Glutamatergic neuron (in vitro differentiated cells): ENCODE measurements at regions not wholly inside any gene's neighbourhood (a gene's known extent, or its start where the extent isn't known, plus 50 kb on each side); places are given as distances from the start of the nearest gene placed in this dataset.
A peak's percentile ranks its signal among the peaks of the same experiment; 100 is the strongest.

ENCODE experiments used
- DNase-seq: peaks from one replicate; pipeline ENCODE4 v3.0.0; 2022
- H3K27ac Mint-ChIP-seq: one replicate; pipeline ENCODE4 v1.8.0; 2020; ENCODE audit warnings: mild to moderate bottlenecking, mixed read lengths, inconsistent platforms; ENCODE audit not compliant: unreplicated experiment
- H3K27me3 Mint-ChIP-seq: one replicate; pipeline ENCODE4 v1.8.0; 2020; ENCODE audit warnings: mild to moderate bottlenecking, moderate library complexity, mixed read lengths, inconsistent platforms; ENCODE audit not compliant: unreplicated experiment
- H3K36me3 Mint-ChIP-seq: one replicate; pipeline ENCODE4 v1.8.0; 2020; ENCODE audit warnings: mild to moderate bottlenecking, mixed read lengths, inconsistent platforms; ENCODE audit not compliant: unreplicated experiment
- H3K4me1 Mint-ChIP-seq: one replicate; pipeline ENCODE4 v1.8.0; 2020; ENCODE audit warnings: mild to moderate bottlenecking, low read depth, mixed read lengths, inconsistent platforms; ENCODE audit not compliant: unreplicated experiment
- H3K4me3 Mint-ChIP-seq: one replicate; pipeline ENCODE4 v1.8.0; 2020; ENCODE audit warnings: mild to moderate bottlenecking, mixed read lengths, inconsistent platforms; ENCODE audit not compliant: unreplicated experiment
- H3K9me3 Mint-ChIP-seq: one replicate; pipeline ENCODE4 v1.8.0; 2020; ENCODE audit warnings: mild to moderate bottlenecking, moderate library complexity, mixed read lengths, inconsistent platforms; ENCODE audit not compliant: unreplicated experiment
- TF ChIP-seq, protein P1 (sequence below): fragments of 200-600 bp; sonication (generic); IDR thresholded peaks from one replicate; pipeline ENCODE4 v1.5.0; 2021; ENCODE audit not compliant: partially characterized antibody, unreplicated experiment

GRCh38 chr5:108681079-108681921 lies 66.4 kb upstream of the FER start:
- TF ChIP-seq, protein P1, sequence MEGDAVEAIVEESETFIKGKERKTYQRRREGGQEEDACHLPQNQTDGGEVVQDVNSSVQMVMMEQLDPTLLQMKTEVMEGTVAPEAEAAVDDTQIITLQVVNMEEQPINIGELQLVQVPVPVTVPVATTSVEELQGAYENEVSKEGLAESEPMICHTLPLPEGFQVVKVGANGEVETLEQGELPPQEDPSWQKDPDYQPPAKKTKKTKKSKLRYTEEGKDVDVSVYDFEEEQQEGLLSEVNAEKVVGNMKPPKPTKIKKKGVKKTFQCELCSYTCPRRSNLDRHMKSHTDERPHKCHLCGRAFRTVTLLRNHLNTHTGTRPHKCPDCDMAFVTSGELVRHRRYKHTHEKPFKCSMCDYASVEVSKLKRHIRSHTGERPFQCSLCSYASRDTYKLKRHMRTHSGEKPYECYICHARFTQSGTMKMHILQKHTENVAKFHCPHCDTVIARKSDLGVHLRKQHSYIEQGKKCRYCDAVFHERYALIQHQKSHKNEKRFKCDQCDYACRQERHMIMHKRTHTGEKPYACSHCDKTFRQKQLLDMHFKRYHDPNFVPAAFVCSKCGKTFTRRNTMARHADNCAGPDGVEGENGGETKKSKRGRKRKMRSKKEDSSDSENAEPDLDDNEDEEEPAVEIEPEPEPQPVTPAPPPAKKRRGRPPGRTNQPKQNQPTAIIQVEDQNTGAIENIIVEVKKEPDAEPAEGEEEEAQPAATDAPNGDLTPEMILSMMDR: peak; percentile 63
- Mint-ChIP-seq H3K27ac (peak overlapping the region; percentile 22), H3K27me3 (no peaks in the 10 kb centered on the region), H3K36me3 (no peaks in the 10 kb centered on the region), H3K4me1 (peaks cover 15% of the 10 kb centered on the region), H3K4me3 (no peak overlapping the region), H3K9me3 (peaks cover 6% of the 10 kb centered on the region)
- no peak for DNase-seq

DNA sequence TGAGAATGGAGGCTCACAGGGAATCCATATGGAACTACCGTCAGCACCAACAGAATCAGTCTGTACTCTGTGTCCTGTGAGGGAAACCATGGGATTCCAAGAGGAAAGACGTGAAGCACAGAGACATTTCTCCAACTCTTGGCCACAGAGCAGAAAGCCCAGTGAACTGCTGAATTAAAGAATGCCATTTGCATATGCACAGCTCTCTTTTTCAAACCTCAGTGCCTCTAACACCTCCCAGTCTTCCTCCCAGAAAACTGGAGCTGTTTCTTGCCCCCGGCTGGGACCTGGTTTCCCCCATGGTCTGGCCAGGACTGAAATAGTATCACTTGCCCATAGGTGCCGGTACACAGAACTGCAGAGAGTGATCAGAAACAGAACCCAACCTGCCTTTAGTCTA lies 69.6 kb upstream of the FER start:
- DNase-seq: no peak
- H3K27ac Mint-ChIP-seq: no peak overlapping the region
- H3K27me3 Mint-ChIP-seq: peaks cover 2% of the 10 kb centered on the region
- no peaks in the 10 kb centered on the region for H3K36me3 Mint-ChIP-seq
- no peak overlapping the region for H3K4me3 Mint-ChIP-seq
- peaks cover 17% of the 10 kb centered on the region for H3K4me1 Mint-ChIP-seq
- H3K9me3 Mint-ChIP-seq: peaks cover 3% of the 10 kb centered on the region
- TF ChIP-seq, protein P1: no peak

DNA sequence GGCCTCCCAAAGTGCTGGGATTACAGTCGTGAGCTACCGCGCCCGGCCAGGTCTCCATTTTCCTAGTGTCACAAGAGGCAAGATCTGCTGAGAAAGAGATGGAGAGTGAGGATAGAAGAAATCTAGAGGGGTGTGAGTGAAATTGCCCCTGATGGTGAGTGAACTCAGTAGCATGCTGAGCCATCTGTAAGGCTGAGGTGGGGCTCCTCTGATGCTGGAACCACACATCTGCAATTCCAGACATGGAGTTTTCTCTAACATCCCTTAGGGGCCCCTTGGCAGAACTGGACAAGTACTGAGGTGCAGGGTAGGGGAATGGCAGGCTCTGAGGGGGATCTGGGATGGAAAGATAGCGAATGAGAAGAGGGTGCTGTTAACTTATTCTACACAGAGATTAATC lies 72.0 kb upstream of the FER start:
- no peaks in the 10 kb centered on the region for H3K9me3 Mint-ChIP-seq
- H3K4me1 Mint-ChIP-seq: peaks cover 13% of the 10 kb centered on the region

GRCh38 chr5:108672639-108673038 lies 75.1 kb upstream of the FER start:
- TF ChIP-seq, protein P1: no peak
- no peak for DNase-seq
- Mint-ChIP-seq H3K27ac (no peak overlapping the region), H3K9me3 (no peaks in the 10 kb centered on the region), H3K36me3 (no peaks in the 10 kb centered on the region), H3K27me3 (peaks cover 3% of the 10 kb centered on the region), H3K4me1 (peaks cover 6% of the 10 kb centered on the region), H3K4me3 (no peak overlapping the region)

More for the DNA sequence above, 72.0 kb upstream of the FER start:
- TF ChIP-seq, protein P1: no peak
- no peak overlapping the region for H3K27ac Mint-ChIP-seq
- no peak overlapping the region for H3K4me3 Mint-ChIP-seq
- H3K27me3 Mint-ChIP-seq: peaks cover 2% of the 10 kb centered on the region
- DNase-seq: no peak
- H3K36me3 Mint-ChIP-seq: no peaks in the 10 kb centered on the region

DNA sequence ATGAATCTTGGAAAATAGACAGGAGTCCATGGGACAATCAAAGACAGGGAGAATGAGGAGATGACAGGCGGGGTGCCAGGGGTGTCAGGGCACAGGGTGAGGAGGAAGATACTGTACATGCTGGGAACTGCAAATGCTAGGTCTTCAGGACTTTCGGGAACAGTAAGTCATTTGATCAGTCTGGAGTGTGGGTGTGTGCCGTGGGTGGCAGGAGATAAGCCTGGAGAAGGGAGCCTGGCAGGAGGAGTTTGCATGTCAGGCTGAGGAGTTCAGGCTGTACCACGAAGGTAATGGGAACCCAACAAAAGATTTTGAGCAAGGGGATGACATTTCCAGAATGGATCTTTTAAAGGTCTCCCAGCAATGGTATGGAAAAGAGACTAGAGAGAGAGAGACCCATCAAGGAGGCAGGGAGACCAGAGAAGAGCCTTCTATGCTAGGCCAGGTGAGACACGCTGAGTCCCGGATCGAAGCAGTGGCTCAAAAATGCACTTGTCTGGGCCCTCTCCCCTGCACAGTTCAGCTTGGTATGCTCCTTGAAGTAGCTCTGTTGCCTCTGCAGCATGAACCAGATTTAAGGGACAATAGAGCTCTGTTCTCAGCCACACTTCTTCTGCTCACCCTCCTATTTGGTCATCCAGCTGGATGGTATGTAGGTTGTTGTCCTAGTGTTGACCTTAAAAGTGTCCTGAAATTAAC lies 77.0 kb upstream of the FER start:
- Mint-ChIP-seq H3K27me3 (peaks cover 3% of the 10 kb centered on the region), H3K36me3 (no peaks in the 10 kb centered on the region), H3K27ac (no peak overlapping the region), H3K9me3 (peaks cover 2% of the 10 kb centered on the region), H3K4me3 (no peak overlapping the region), H3K4me1 (peaks cover 6% of the 10 kb centered on the region)
- TF ChIP-seq, protein P1: no peak
- no peak for DNase-seq
